Right lobe of liver (tissue), 4 donors: ENCODE measurements at regions not wholly inside any gene's neighbourhood (a gene's known extent, or its start where the extent isn't known, plus 50 kb on each side); places are given as distances from the start of the nearest gene placed in this dataset.

Source experiments
- POLR2A ChIP-seq: fragments of 450-650 bp; IDR thresholded peaks from one replicate; pipeline ENCODE4 v1.6.1; 2017; ENCODE audit warnings: antibody characterized with exemption, mild to moderate bottlenecking
- TF ChIP-seq, protein P1 (sequence below), 4 donors: fragments of 200-600 bp in 3 of 4; fragments of 450-650 bp in 1 of 4; IDR thresholded peaks; one replicate each; pipeline versions ENCODE4 v1.5.1 to v1.8.0; 2016 to 2022; ENCODE audit warnings: antibody characterized with exemption in 4 of 4, mild to moderate bottlenecking in 2 of 4
- donor health status: DM: no; HTN: no; CAD: no.
- donor health status: DM: no; HTN: no; CAD: no.
- donor health status: DM: no; HTN: yes; CAD: no.

DNA sequence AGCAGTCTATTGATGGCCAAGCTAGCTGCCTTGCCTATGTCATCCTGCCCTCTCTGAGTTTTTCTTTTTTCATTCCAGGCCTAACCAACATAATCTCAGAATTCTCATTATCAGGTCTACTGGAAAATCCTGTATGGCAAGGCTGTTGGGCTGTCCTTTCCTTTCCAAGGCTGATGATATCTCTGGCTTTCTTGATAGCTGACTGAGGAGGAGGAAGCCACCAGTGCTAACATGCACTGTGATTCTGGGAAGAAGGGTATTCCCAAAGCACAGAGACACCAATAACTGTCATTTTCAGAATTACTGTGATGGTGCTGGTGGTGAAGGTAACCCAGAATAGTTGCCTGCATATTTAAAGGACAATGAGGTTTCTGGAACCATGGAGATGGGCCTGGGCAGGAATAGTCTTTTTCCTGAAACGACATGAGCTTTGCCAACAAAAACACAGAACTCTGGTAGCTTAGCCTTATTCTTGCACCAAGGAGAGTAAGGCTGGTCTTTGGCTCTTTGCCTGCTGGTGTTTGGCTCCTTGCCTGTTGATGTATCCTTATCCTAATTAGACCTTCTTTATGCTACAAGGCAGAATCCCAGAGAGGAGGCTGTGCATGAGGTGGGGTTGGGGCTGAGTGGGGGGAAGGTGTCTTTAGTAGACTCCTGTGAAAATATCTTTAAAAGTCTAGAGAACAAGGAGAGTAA lies 157.4 kb downstream of the TNFSF18 start:
- TF ChIP-seq, protein P1, sequence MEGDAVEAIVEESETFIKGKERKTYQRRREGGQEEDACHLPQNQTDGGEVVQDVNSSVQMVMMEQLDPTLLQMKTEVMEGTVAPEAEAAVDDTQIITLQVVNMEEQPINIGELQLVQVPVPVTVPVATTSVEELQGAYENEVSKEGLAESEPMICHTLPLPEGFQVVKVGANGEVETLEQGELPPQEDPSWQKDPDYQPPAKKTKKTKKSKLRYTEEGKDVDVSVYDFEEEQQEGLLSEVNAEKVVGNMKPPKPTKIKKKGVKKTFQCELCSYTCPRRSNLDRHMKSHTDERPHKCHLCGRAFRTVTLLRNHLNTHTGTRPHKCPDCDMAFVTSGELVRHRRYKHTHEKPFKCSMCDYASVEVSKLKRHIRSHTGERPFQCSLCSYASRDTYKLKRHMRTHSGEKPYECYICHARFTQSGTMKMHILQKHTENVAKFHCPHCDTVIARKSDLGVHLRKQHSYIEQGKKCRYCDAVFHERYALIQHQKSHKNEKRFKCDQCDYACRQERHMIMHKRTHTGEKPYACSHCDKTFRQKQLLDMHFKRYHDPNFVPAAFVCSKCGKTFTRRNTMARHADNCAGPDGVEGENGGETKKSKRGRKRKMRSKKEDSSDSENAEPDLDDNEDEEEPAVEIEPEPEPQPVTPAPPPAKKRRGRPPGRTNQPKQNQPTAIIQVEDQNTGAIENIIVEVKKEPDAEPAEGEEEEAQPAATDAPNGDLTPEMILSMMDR (IDR thresholded peaks at IDR 0.05), result no peak
- TF ChIP-seq POLR2A, result no peak
